ENCODE measurements at regions not wholly inside any gene's neighbourhood (a gene's known extent, or its start where the extent isn't known, plus 50 kb on each side); places are given as distances from the start of the nearest gene placed in this dataset.

GRCh38 chr9:2359891-2360471 lies 261.6 kb upstream of the VLDLR start:
- Histone ChIP-seq H3K36me3 (ENCODE audit: insufficient read depth, low read length) (no peaks in the 10 kb centered on the region), H3K27ac (ENCODE audit: low read depth, low read length) (no peak overlapping the region), H3K4me3 (ENCODE audit: low read depth in 1 of 2, low read length in 2 of 2) (no peak overlapping the region), H3K4me1 (ENCODE audit: insufficient read depth, low read length) (no peaks in the 10 kb centered on the region), H3K9me3 (ENCODE audit: low read length) (no peaks in the 10 kb centered on the region), H3K9ac (ENCODE audit: low read length) (no peak overlapping the region), H3K27me3 (ENCODE audit: control insufficient read depth in 1 of 2, insufficient read depth in 2 of 2, low read length in 2 of 2) (no peaks in the 10 kb centered on the region)

GRCh38 chr9:2362150-2362549 lies 259.4 kb upstream of the VLDLR start:
- Histone ChIP-seq H3K36me3 (ENCODE audit: insufficient read depth, low read length) (no peaks in the 10 kb centered on the region), H3K27me3 (ENCODE audit: control insufficient read depth in 1 of 2, insufficient read depth in 2 of 2, low read length in 2 of 2) (no peaks in the 10 kb centered on the region), H3K27ac (ENCODE audit: low read depth, low read length) (no peak overlapping the region), H3K9me3 (ENCODE audit: low read length) (no peaks in the 10 kb centered on the region), H3K4me1 (ENCODE audit: insufficient read depth, low read length) (no peaks in the 10 kb centered on the region), H3K4me3 (ENCODE audit: low read depth in 1 of 2, low read length in 2 of 2) (no peak overlapping the region), H3K9ac (ENCODE audit: low read length) (no peak overlapping the region)

GRCh38 chr9:2363138-2363745 lies 258.3 kb upstream of the VLDLR start:
- Histone ChIP-seq H3K27me3 (ENCODE audit: control insufficient read depth in 1 of 2, insufficient read depth in 2 of 2, low read length in 2 of 2) (no peaks in the 10 kb centered on the region), H3K4me3 (ENCODE audit: low read depth in 1 of 2, low read length in 2 of 2) (no peak overlapping the region), H3K9ac (ENCODE audit: low read length) (no peak overlapping the region), H3K4me1 (ENCODE audit: insufficient read depth, low read length) (no peaks in the 10 kb centered on the region), H3K36me3 (ENCODE audit: insufficient read depth, low read length) (no peaks in the 10 kb centered on the region), H3K9me3 (ENCODE audit: low read length) (no peaks in the 10 kb centered on the region), H3K27ac (ENCODE audit: low read depth, low read length) (no peak overlapping the region)

- Histone ChIP-seq H3K4me3 (ENCODE audit: low read depth in 1 of 2, low read length in 2 of 2) (no peak overlapping the region), H3K27me3 (ENCODE audit: control insufficient read depth in 1 of 2, insufficient read depth in 2 of 2, low read length in 2 of 2) (no peaks in the 10 kb centered on the region), H3K4me1 (ENCODE audit: insufficient read depth, low read length) (no peaks in the 10 kb centered on the region), H3K9ac (ENCODE audit: low read length) (no peak overlapping the region), H3K27ac (ENCODE audit: low read depth, low read length) (no peak overlapping the region), H3K36me3 (ENCODE audit: insufficient read depth, low read length) (no peaks in the 10 kb centered on the region), H3K9me3 (ENCODE audit: low read length) (no peaks in the 10 kb centered on the region)
These were observed 257.8 kb upstream of the VLDLR start for GRCh38 chr9:2363781-2364180.

GRCh38 chr9:2367970-2368369 lies 253.6 kb upstream of the VLDLR start:
- Histone ChIP-seq H3K36me3 (ENCODE audit: insufficient read depth, low read length) (no peaks in the 10 kb centered on the region), H3K27me3 (ENCODE audit: control insufficient read depth in 1 of 2, insufficient read depth in 2 of 2, low read length in 2 of 2) (no peaks in the 10 kb centered on the region), H3K4me3 (ENCODE audit: low read depth in 1 of 2, low read length in 2 of 2) (no peak overlapping the region), H3K9me3 (ENCODE audit: low read length) (no peaks in the 10 kb centered on the region), H3K9ac (ENCODE audit: low read length) (no peak overlapping the region), H3K27ac (ENCODE audit: low read depth, low read length) (no peak overlapping the region), H3K4me1 (ENCODE audit: insufficient read depth, low read length) (no peaks in the 10 kb centered on the region)

- H3K9ac ChIP-seq (ENCODE audit: low read length) = no peak overlapping the region
- peaks cover 8% of the 10 kb centered on the region for H3K4me1 ChIP-seq (ENCODE audit: insufficient read depth, low read length)
- no peaks in the 10 kb centered on the region for H3K9me3 ChIP-seq (ENCODE audit: low read length)
- H3K4me3 ChIP-seq (ENCODE audit: low read depth in 1 of 2, low read length in 2 of 2) = no peak overlapping the region
- H3K36me3 ChIP-seq (ENCODE audit: insufficient read depth, low read length) = no peaks in the 10 kb centered on the region
- H3K27ac ChIP-seq (ENCODE audit: low read depth, low read length) = no peak overlapping the region
- no peaks in the 10 kb centered on the region for H3K27me3 ChIP-seq (ENCODE audit: control insufficient read depth in 1 of 2, insufficient read depth in 2 of 2, low read length in 2 of 2)
These were observed 247.9 kb upstream of the VLDLR start for GRCh38 chr9:2373648-2374047.

- no peak overlapping the region for H3K9ac ChIP-seq (ENCODE audit: low read length)
- no peaks in the 10 kb centered on the region for H3K27me3 ChIP-seq (ENCODE audit: control insufficient read depth in 1 of 2, insufficient read depth in 2 of 2, low read length in 2 of 2)
- H3K4me1 ChIP-seq (ENCODE audit: insufficient read depth, low read length) = peaks cover 8% of the 10 kb centered on the region
- H3K27ac ChIP-seq (ENCODE audit: low read depth, low read length) = no peak overlapping the region
- H3K9me3 ChIP-seq (ENCODE audit: low read length) = no peaks in the 10 kb centered on the region
- H3K36me3 ChIP-seq (ENCODE audit: insufficient read depth, low read length) = no peaks in the 10 kb centered on the region
- no peak overlapping the region for H3K4me3 ChIP-seq (ENCODE audit: low read depth in 1 of 2, low read length in 2 of 2)
These were observed 246.5 kb upstream of the VLDLR start for GRCh38 chr9:2375114-2375513.

GRCh38 chr9:2377117-2377516 lies 244.5 kb upstream of the VLDLR start:
- H3K36me3 ChIP-seq (ENCODE audit: insufficient read depth, low read length) = no peaks in the 10 kb centered on the region
- no peak overlapping the region for H3K4me3 ChIP-seq (ENCODE audit: low read depth in 1 of 2, low read length in 2 of 2)
- H3K4me1 ChIP-seq (ENCODE audit: insufficient read depth, low read length) = peaks cover 8% of the 10 kb centered on the region
- H3K27me3 ChIP-seq (ENCODE audit: control insufficient read depth in 1 of 2, insufficient read depth in 2 of 2, low read length in 2 of 2) = no peaks in the 10 kb centered on the region
- H3K9ac ChIP-seq (ENCODE audit: low read length) = no peak overlapping the region
- no peaks in the 10 kb centered on the region for H3K9me3 ChIP-seq (ENCODE audit: low read length)
- H3K27ac ChIP-seq (ENCODE audit: low read depth, low read length) = no peak overlapping the region

- H3K27me3 ChIP-seq (ENCODE audit: control insufficient read depth in 1 of 2, insufficient read depth in 2 of 2, low read length in 2 of 2) = no peaks in the 10 kb centered on the region
- no peaks in the 10 kb centered on the region for H3K9me3 ChIP-seq (ENCODE audit: low read length)
- no peak overlapping the region for H3K4me3 ChIP-seq (ENCODE audit: low read depth in 1 of 2, low read length in 2 of 2)
- H3K27ac ChIP-seq (ENCODE audit: low read depth, low read length) = no peak overlapping the region
- no peak overlapping the region for H3K9ac ChIP-seq (ENCODE audit: low read length)
- H3K4me1 ChIP-seq (ENCODE audit: insufficient read depth, low read length) = peaks cover 8% of the 10 kb centered on the region
- no peaks in the 10 kb centered on the region for H3K36me3 ChIP-seq (ENCODE audit: insufficient read depth, low read length)
These were observed 243.8 kb upstream of the VLDLR start for GRCh38 chr9:2377834-2378233.

- H3K27ac ChIP-seq (ENCODE audit: low read depth, low read length) = no peak overlapping the region
- H3K9ac ChIP-seq (ENCODE audit: low read length) = no peak overlapping the region
- peaks cover 8% of the 10 kb centered on the region for H3K4me1 ChIP-seq (ENCODE audit: insufficient read depth, low read length)
- no peaks in the 10 kb centered on the region for H3K36me3 ChIP-seq (ENCODE audit: insufficient read depth, low read length)
- H3K9me3 ChIP-seq (ENCODE audit: low read length) = no peaks in the 10 kb centered on the region
- no peaks in the 10 kb centered on the region for H3K27me3 ChIP-seq (ENCODE audit: control insufficient read depth in 1 of 2, insufficient read depth in 2 of 2, low read length in 2 of 2)
- H3K4me3 ChIP-seq (ENCODE audit: low read depth in 1 of 2, low read length in 2 of 2) = no peak overlapping the region
These were observed 243.3 kb upstream of the VLDLR start for GRCh38 chr9:2378266-2378665.

- Histone ChIP-seq H3K4me1 (ENCODE audit: insufficient read depth, low read length) (peaks cover 8% of the 10 kb centered on the region), H3K9ac (ENCODE audit: low read length) (no peak overlapping the region), H3K27ac (ENCODE audit: low read depth, low read length) (no peak overlapping the region), H3K27me3 (ENCODE audit: control insufficient read depth in 1 of 2, insufficient read depth in 2 of 2, low read length in 2 of 2) (no peaks in the 10 kb centered on the region), H3K4me3 (ENCODE audit: low read depth in 1 of 2, low read length in 2 of 2) (no peak overlapping the region), H3K9me3 (ENCODE audit: low read length) (no peaks in the 10 kb centered on the region), H3K36me3 (ENCODE audit: insufficient read depth, low read length) (no peaks in the 10 kb centered on the region)
These were observed 242.8 kb upstream of the VLDLR start for GRCh38 chr9:2378816-2379215.

GRCh38 chr9:2384741-2385140 lies 236.8 kb upstream of the VLDLR start:
- Histone ChIP-seq H3K27me3 (ENCODE audit: control insufficient read depth in 1 of 2, insufficient read depth in 2 of 2, low read length in 2 of 2) (no peaks in the 10 kb centered on the region), H3K9me3 (ENCODE audit: low read length) (no peaks in the 10 kb centered on the region), H3K9ac (ENCODE audit: low read length) (no peak overlapping the region), H3K4me3 (ENCODE audit: low read depth in 1 of 2, low read length in 2 of 2) (no peak overlapping the region), H3K27ac (ENCODE audit: low read depth, low read length) (no peak overlapping the region), H3K36me3 (ENCODE audit: insufficient read depth, low read length) (no peaks in the 10 kb centered on the region), H3K4me1 (ENCODE audit: insufficient read depth, low read length) (no peaks in the 10 kb centered on the region)

All from muscle layer of colon (tissue), 2 donors.